ENCODE measurements at regions not wholly inside any gene's neighbourhood (a gene's known extent, or its start where the extent isn't known, plus 50 kb on each side); places are given as distances from the start of the nearest gene placed in this dataset.

- TF ChIP-seq GATA3 (IDR thresholded peaks at IDR 0.05; ENCODE audit: low read depth, low read length) (no peak), GATA2 (IDR thresholded peaks at IDR 0.05; ENCODE audit: low read depth, low read length) (no peak)
Observed at GRCh38 chr16:51382940-51383339, 231.9 kb upstream of the SALL1 start.

DNA sequence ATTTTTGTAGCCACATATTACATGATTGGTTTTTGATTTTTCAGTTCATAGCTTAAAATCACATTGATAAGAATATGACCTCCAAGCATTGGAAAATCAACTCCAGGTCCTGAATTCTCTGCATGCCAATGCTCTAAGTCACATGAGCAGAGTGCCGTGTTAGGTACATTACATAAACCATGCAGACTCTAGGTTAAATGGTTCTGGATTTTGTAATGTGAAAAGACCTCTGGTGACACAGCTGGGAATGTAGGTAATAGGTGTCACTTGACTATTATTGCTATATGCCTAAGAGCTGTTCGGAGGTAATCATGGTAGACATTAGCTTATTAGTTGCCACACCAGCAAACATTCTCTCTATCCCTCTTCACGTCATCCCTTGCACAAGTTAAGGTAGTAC, 231.1 kb upstream of the SALL1 start:
- TF ChIP-seq GATA3 (IDR thresholded peaks at IDR 0.05; ENCODE audit: low read depth, low read length) (no peak), GATA2 (IDR thresholded peaks at IDR 0.05; ENCODE audit: low read depth, low read length) (no peak)

GRCh38 chr16:51376080-51376479, 225.0 kb upstream of the SALL1 start:
- TF ChIP-seq GATA2 (IDR thresholded peaks at IDR 0.05; ENCODE audit: low read depth, low read length) (no peak), GATA3 (IDR thresholded peaks at IDR 0.05; ENCODE audit: low read depth, low read length) (no peak)

DNA sequence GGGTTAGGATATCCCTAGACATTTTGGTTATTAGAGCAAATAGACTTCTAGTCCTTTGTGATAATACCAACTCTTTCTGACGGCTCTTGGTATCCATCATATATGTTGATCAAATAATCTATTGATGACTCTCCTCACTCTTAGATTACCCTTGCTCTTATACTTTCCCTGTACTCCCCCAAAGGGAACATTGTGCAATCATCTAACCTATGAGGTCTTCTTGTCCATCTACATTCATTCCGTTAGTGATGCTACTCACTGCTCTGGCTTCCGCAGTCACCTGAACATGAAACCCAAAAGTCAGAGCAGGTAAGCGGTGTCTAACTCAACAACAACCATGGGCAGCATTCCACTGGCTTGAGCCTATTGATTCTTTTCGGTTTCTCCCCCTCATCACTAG, 223.7 kb upstream of the SALL1 start:
- no peak for TF ChIP-seq GATA3 (IDR thresholded peaks at IDR 0.05; ENCODE audit: low read depth, low read length)
- no peak for TF ChIP-seq GATA2 (IDR thresholded peaks at IDR 0.05; ENCODE audit: low read depth, low read length)

GRCh38 chr16:51374346-51374745, 223.3 kb upstream of the SALL1 start:
- TF ChIP-seq GATA2 (IDR thresholded peaks at IDR 0.05; ENCODE audit: low read depth, low read length) = no peak

DNA sequence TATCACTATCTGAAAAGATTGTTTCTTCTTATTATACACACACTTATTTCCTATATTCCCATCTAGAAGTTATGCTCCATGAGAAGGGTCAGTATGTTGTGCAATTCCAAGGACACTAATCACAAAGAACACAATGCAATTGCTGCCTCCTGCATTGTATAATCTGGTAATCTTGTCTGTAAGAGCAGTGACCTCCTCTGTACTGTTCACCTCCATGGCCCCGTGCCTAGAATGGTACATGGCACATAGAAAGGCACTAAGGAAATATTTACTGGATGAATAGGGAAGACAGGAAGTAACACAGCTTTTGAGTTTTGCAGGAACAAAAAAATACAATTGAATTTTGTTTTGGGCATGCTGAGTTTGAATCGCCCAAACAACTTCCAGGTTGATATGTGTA, 214.6 kb upstream of the SALL1 start:
- TF ChIP-seq GATA2 (IDR thresholded peaks at IDR 0.05; ENCODE audit: low read depth, low read length) (no peak), GATA3 (IDR thresholded peaks at IDR 0.05; ENCODE audit: low read depth, low read length) (no peak)

DNA sequence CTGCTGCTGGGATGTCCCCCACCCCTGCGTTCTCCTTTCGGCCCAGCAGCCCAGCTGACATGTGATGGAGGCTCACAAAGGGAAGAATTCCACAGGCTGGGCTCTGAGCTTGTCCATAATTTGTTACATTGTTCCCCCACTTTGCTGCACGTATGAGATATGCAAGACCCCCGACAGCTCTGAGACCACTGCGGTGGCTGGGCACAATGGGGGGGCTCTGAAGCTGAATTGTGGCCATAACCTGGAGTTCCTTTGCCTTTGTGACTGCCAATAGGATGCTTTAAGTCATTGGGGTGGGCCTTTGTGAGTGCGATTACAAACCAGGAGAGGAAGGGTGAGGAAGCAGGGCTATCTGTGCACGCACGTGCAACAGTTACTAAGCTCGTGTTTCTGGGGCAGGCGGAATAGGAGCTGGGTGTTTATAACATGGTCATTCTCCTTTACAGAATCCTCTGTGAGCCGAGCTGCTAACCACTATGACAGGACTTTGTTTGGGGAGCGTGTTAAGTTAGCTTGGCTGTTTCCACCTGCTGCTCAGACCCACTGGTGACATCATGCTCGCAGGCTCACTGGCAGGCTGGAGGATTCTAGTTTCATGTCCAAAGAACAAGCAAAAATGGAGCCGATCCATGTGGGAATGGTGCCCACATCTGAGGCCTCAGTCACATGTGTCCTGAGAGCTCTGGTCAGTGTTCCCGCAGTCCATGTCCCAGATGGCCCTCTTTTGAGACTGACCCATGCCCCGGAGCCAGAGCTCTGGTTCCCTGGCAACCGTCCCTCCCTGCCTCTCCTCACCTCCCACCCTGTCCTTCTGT, 208.3 kb upstream of the SALL1 start:
- no peak for TF ChIP-seq GATA2 (IDR thresholded peaks at IDR 0.05; ENCODE audit: low read depth, low read length)
- no peak for TF ChIP-seq GATA3 (IDR thresholded peaks at IDR 0.05; ENCODE audit: low read depth, low read length)

DNA sequence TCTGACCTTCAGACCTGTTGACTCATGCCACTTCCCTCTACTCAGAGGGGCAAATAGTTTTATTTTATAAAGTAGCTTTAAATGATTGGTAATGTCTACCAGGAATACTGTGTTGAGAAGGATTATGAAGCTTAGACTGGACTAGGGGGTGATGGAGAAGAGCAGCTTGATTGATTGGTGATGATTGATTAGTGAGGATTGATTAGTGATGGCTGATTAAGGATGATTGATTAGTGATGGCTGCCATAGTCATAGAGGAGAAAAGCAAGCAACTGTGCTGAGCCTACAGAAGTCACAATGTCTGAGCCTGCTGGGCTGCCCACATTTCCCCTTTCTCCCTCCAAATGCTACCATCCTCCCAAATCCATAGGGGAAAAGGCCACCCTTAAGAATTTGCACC, 206.8 kb upstream of the SALL1 start:
- TF ChIP-seq GATA3 (IDR thresholded peaks at IDR 0.05; ENCODE audit: low read depth, low read length) (no peak), GATA2 (IDR thresholded peaks at IDR 0.05; ENCODE audit: low read depth, low read length) (no peak)

DNA sequence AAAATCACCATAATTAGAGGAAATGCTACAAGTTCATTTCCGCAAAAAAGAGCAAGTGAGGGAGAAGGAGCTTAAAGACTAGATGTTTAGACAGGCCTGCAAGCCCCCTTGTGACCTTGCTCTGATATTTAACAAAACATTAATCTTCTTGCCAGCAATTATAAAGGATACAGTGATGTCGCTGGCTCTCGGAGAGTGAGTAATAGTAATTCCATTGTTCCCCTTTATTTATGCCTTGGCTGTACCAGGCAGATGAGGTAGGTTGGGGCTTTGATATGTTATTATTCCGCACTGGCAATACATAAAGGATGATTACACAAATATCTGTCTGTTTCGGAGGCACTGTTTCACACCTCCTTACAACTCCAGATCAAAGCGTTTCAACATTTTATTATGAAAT, 204.8 kb upstream of the SALL1 start:
- TF ChIP-seq GATA2 (IDR thresholded peaks at IDR 0.05; ENCODE audit: low read depth, low read length) = no peak
- TF ChIP-seq GATA3 (IDR thresholded peaks at IDR 0.05; ENCODE audit: low read depth, low read length) = no peak

GRCh38 chr16:51355195-51355594, 204.1 kb upstream of the SALL1 start:
- no peak for TF ChIP-seq GATA3 (IDR thresholded peaks at IDR 0.05; ENCODE audit: low read depth, low read length)
- no peak for TF ChIP-seq GATA2 (IDR thresholded peaks at IDR 0.05; ENCODE audit: low read depth, low read length)

GRCh38 chr16:51353055-51353454, 202.0 kb upstream of the SALL1 start:
- no peak for TF ChIP-seq GATA2 (IDR thresholded peaks at IDR 0.05; ENCODE audit: low read depth, low read length)
- no peak for TF ChIP-seq GATA3 (IDR thresholded peaks at IDR 0.05; ENCODE audit: low read depth, low read length)

DNA sequence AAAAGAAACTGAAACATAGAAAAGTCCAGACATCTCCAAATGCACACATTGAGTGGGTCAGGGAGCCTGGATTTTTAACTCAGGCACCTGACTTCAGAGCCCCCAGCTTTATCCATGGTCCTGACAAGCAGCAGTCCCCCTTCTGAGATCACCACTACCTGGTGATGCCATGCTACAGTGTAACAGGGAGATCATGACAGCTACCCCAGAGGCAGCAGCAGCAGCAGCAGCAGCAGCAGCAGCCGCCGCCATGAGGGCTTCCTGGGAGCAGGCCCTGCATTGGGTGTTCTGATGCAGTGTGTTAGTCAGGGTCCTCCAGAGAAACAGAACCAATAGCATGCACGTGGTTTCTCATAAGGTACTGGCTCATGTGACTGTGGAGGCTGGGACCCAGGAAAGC, 198.6 kb upstream of the SALL1 start:
- TF ChIP-seq GATA3 (IDR thresholded peaks at IDR 0.05; ENCODE audit: low read depth, low read length) (no peak), GATA2 (IDR thresholded peaks at IDR 0.05; ENCODE audit: low read depth, low read length) (no peak)

GRCh38 chr16:51343411-51343810, 192.3 kb upstream of the SALL1 start:
- no peak for TF ChIP-seq GATA3 (IDR thresholded peaks at IDR 0.05; ENCODE audit: low read depth, low read length)
- TF ChIP-seq GATA2 (IDR thresholded peaks at IDR 0.05; ENCODE audit: low read depth, low read length) = no peak

GRCh38 chr16:51341204-51341603, 190.1 kb upstream of the SALL1 start:
- TF ChIP-seq GATA3 (IDR thresholded peaks at IDR 0.05; ENCODE audit: low read depth, low read length) (no peak), GATA2 (IDR thresholded peaks at IDR 0.05; ENCODE audit: low read depth, low read length) (no peak)

- TF ChIP-seq GATA2 (IDR thresholded peaks at IDR 0.05; ENCODE audit: low read depth, low read length) (no peak), GATA3 (IDR thresholded peaks at IDR 0.05; ENCODE audit: low read depth, low read length) (no peak)
Observed at GRCh38 chr16:51337662-51338061, 186.6 kb upstream of the SALL1 start.

- TF ChIP-seq GATA3 (IDR thresholded peaks at IDR 0.05; ENCODE audit: low read depth, low read length) = no peak
- TF ChIP-seq GATA2 (IDR thresholded peaks at IDR 0.05; ENCODE audit: low read depth, low read length) = no peak
Observed at GRCh38 chr16:51328733-51329132, 177.7 kb upstream of the SALL1 start.

Data from SH-SY5Y (cell line).